ENCODE measurements at regions not wholly inside any gene's neighbourhood (a gene's known extent, or its start where the extent isn't known, plus 50 kb on each side); places are given as distances from the start of the nearest gene placed in this dataset.

GRCh38 chr3:153892126-153892525 lies 229.1 kb upstream of the ARHGEF26 start:
- no peak overlapping the region for H2AK5ac ChIP-seq (ENCODE audit: low read length)
- no peak overlapping the region for H3K18ac ChIP-seq (ENCODE audit: low read length)
- H3K79me1 ChIP-seq (ENCODE audit: low read length), result no peaks in the 10 kb centered on the region
- H4K8ac ChIP-seq (ENCODE audit: low read depth, low read length), result no peak overlapping the region
- no peaks in the 10 kb centered on the region for H3K27me3 ChIP-seq (ENCODE audit: insufficient read depth, low read length)
- no peak overlapping the region for H3K4me2 ChIP-seq (ENCODE audit: low read length)
- no peaks in the 10 kb centered on the region for H3K9me3 ChIP-seq (ENCODE audit: insufficient read depth, low read depth, low read length)
- no peak overlapping the region for H3K9ac ChIP-seq (ENCODE audit: low read length)
- no peak overlapping the region for H2AFZ ChIP-seq (ENCODE audit: insufficient read depth, low read length, poor library complexity)
- no peak overlapping the region for H2BK12ac ChIP-seq (ENCODE audit: low read length)
- H4K12ac ChIP-seq (ENCODE audit: low read depth, low read length), result no peak overlapping the region
- H3K23ac ChIP-seq (ENCODE audit: low read length), result no peak overlapping the region
- DNase-seq, result no peak
- no peaks in the 10 kb centered on the region for H3K36me3 ChIP-seq (ENCODE audit: control insufficient read depth in 1 of 2, insufficient read depth in 2 of 2, low read length in 2 of 2)
- no peak overlapping the region for H3K14ac ChIP-seq (ENCODE audit: low read length)
- H3K4me3 ChIP-seq (ENCODE audit: low read depth, low read length), result no peak overlapping the region
- H3K4ac ChIP-seq (ENCODE audit: low read depth, low read length), result no peak overlapping the region
- WGBS (ENCODE audit: extremely low coverage, insufficient coverage, insufficient read length), result no CpG with 5 or more reads among the region's 5 CpGs
- no peaks in the 10 kb centered on the region for H3K4me1 ChIP-seq (ENCODE audit: control insufficient read depth in 1 of 2, insufficient read depth in 2 of 2, low read length in 2 of 2)
- no peaks in the 10 kb centered on the region for H3K79me2 ChIP-seq (ENCODE audit: control insufficient read depth, insufficient read depth, low read length, poor library complexity)
- H2BK120ac ChIP-seq (ENCODE audit: insufficient read depth, low read length, poor library complexity), result no peak overlapping the region
- no peak overlapping the region for H4K91ac ChIP-seq (ENCODE audit: low read depth, low read length)
- no peak overlapping the region for H3K27ac ChIP-seq (ENCODE audit: low read depth, low read length)
- no peak overlapping the region for H2BK5ac ChIP-seq (ENCODE audit: low read depth, low read length, poor library complexity)

- Histone ChIP-seq H3K14ac (ENCODE audit: low read length) (no peak overlapping the region), H3K27ac (ENCODE audit: low read depth, low read length) (no peak overlapping the region), H3K9ac (ENCODE audit: low read length) (no peak overlapping the region), H3K36me3 (ENCODE audit: control insufficient read depth in 1 of 2, insufficient read depth in 2 of 2, low read length in 2 of 2) (no peaks in the 10 kb centered on the region), H3K27me3 (ENCODE audit: insufficient read depth, low read length) (no peaks in the 10 kb centered on the region), H4K91ac (ENCODE audit: low read depth, low read length) (no peak overlapping the region), H4K12ac (ENCODE audit: low read depth, low read length) (no peak overlapping the region), H3K23ac (ENCODE audit: low read length) (no peak overlapping the region), H3K4me3 (ENCODE audit: low read depth, low read length) (no peak overlapping the region), H3K4ac (ENCODE audit: low read depth, low read length) (no peak overlapping the region), H3K79me1 (ENCODE audit: low read length) (no peaks in the 10 kb centered on the region), H3K18ac (ENCODE audit: low read length) (no peak overlapping the region), H2AFZ (ENCODE audit: insufficient read depth, low read length, poor library complexity) (no peak overlapping the region), H4K8ac (ENCODE audit: low read depth, low read length) (no peak overlapping the region), H2BK120ac (ENCODE audit: insufficient read depth, low read length, poor library complexity) (no peak overlapping the region), H2BK12ac (ENCODE audit: low read length) (no peak overlapping the region), H3K79me2 (ENCODE audit: control insufficient read depth, insufficient read depth, low read length, poor library complexity) (no peaks in the 10 kb centered on the region), H2AK5ac (ENCODE audit: low read length) (no peak overlapping the region), H3K9me3 (ENCODE audit: insufficient read depth, low read depth, low read length) (no peaks in the 10 kb centered on the region), H2BK5ac (ENCODE audit: low read depth, low read length, poor library complexity) (no peak overlapping the region), H3K4me1 (ENCODE audit: control insufficient read depth in 1 of 2, insufficient read depth in 2 of 2, low read length in 2 of 2) (no peaks in the 10 kb centered on the region), H3K4me2 (ENCODE audit: low read length) (no peak overlapping the region)
- no CpG with 5 or more reads among the region's 1 CpG for WGBS (ENCODE audit: extremely low coverage, insufficient coverage, insufficient read length)
- DNase-seq, result no peak
Observed at GRCh38 chr3:153894857-153895256, 226.3 kb upstream of the ARHGEF26 start.

- H3K4me2 ChIP-seq (ENCODE audit: low read length), result no peak overlapping the region
- H3K27ac ChIP-seq (ENCODE audit: low read depth, low read length), result no peak overlapping the region
- H2AK5ac ChIP-seq (ENCODE audit: low read length), result no peak overlapping the region
- no peaks in the 10 kb centered on the region for H3K9me3 ChIP-seq (ENCODE audit: insufficient read depth, low read depth, low read length)
- H4K12ac ChIP-seq (ENCODE audit: low read depth, low read length), result no peak overlapping the region
- H3K79me1 ChIP-seq (ENCODE audit: low read length), result no peaks in the 10 kb centered on the region
- no peak overlapping the region for H4K91ac ChIP-seq (ENCODE audit: low read depth, low read length)
- H2BK120ac ChIP-seq (ENCODE audit: insufficient read depth, low read length, poor library complexity), result no peak overlapping the region
- no peak overlapping the region for H2AFZ ChIP-seq (ENCODE audit: insufficient read depth, low read length, poor library complexity)
- no CpG with 5 or more reads among the region's 2 CpGs for WGBS (ENCODE audit: extremely low coverage, insufficient coverage, insufficient read length)
- H2BK5ac ChIP-seq (ENCODE audit: low read depth, low read length, poor library complexity), result no peak overlapping the region
- no peak overlapping the region for H3K23ac ChIP-seq (ENCODE audit: low read length)
- no peak overlapping the region for H3K14ac ChIP-seq (ENCODE audit: low read length)
- no peaks in the 10 kb centered on the region for H3K79me2 ChIP-seq (ENCODE audit: control insufficient read depth, insufficient read depth, low read length, poor library complexity)
- no peak for DNase-seq
- no peak overlapping the region for H3K4me3 ChIP-seq (ENCODE audit: low read depth, low read length)
- no peak overlapping the region for H3K4ac ChIP-seq (ENCODE audit: low read depth, low read length)
- no peak overlapping the region for H3K18ac ChIP-seq (ENCODE audit: low read length)
- H3K27me3 ChIP-seq (ENCODE audit: insufficient read depth, low read length), result no peaks in the 10 kb centered on the region
- no peak overlapping the region for H2BK12ac ChIP-seq (ENCODE audit: low read length)
- no peak overlapping the region for H3K9ac ChIP-seq (ENCODE audit: low read length)
- H3K36me3 ChIP-seq (ENCODE audit: control insufficient read depth in 1 of 2, insufficient read depth in 2 of 2, low read length in 2 of 2), result no peaks in the 10 kb centered on the region
- no peaks in the 10 kb centered on the region for H3K4me1 ChIP-seq (ENCODE audit: control insufficient read depth in 1 of 2, insufficient read depth in 2 of 2, low read length in 2 of 2)
- no peak overlapping the region for H4K8ac ChIP-seq (ENCODE audit: low read depth, low read length)
Observed at GRCh38 chr3:153896197-153896596, 225.0 kb upstream of the ARHGEF26 start.

GRCh38 chr3:153897025-153897723 lies 224.0 kb upstream of the ARHGEF26 start:
- no peak overlapping the region for H3K9ac ChIP-seq (ENCODE audit: low read length)
- no peak overlapping the region for H4K12ac ChIP-seq (ENCODE audit: low read depth, low read length)
- H3K14ac ChIP-seq (ENCODE audit: low read length), result no peak overlapping the region
- H3K79me1 ChIP-seq (ENCODE audit: low read length), result no peaks in the 10 kb centered on the region
- no CpG with 5 or more reads among the region's 3 CpGs for WGBS (ENCODE audit: extremely low coverage, insufficient coverage, insufficient read length)
- H3K4me3 ChIP-seq (ENCODE audit: low read depth, low read length), result no peak overlapping the region
- no peak overlapping the region for H2AK5ac ChIP-seq (ENCODE audit: low read length)
- H2BK120ac ChIP-seq (ENCODE audit: insufficient read depth, low read length, poor library complexity), result no peak overlapping the region
- H3K4me2 ChIP-seq (ENCODE audit: low read length), result no peak overlapping the region
- no peak overlapping the region for H3K27ac ChIP-seq (ENCODE audit: low read depth, low read length)
- H2AFZ ChIP-seq (ENCODE audit: insufficient read depth, low read length, poor library complexity), result no peak overlapping the region
- H2BK12ac ChIP-seq (ENCODE audit: low read length), result no peak overlapping the region
- no peaks in the 10 kb centered on the region for H3K36me3 ChIP-seq (ENCODE audit: control insufficient read depth in 1 of 2, insufficient read depth in 2 of 2, low read length in 2 of 2)
- H3K9me3 ChIP-seq (ENCODE audit: insufficient read depth, low read depth, low read length), result no peaks in the 10 kb centered on the region
- no peaks in the 10 kb centered on the region for H3K79me2 ChIP-seq (ENCODE audit: control insufficient read depth, insufficient read depth, low read length, poor library complexity)
- DNase-seq, result no peak
- H2BK5ac ChIP-seq (ENCODE audit: low read depth, low read length, poor library complexity), result no peak overlapping the region
- H3K18ac ChIP-seq (ENCODE audit: low read length), result no peak overlapping the region
- no peak overlapping the region for H4K8ac ChIP-seq (ENCODE audit: low read depth, low read length)
- H4K91ac ChIP-seq (ENCODE audit: low read depth, low read length), result no peak overlapping the region
- no peaks in the 10 kb centered on the region for H3K27me3 ChIP-seq (ENCODE audit: insufficient read depth, low read length)
- no peak overlapping the region for H3K23ac ChIP-seq (ENCODE audit: low read length)
- H3K4ac ChIP-seq (ENCODE audit: low read depth, low read length), result no peak overlapping the region
- H3K4me1 ChIP-seq (ENCODE audit: control insufficient read depth in 1 of 2, insufficient read depth in 2 of 2, low read length in 2 of 2), result no peaks in the 10 kb centered on the region

Measured in trophoblast cell (in vitro differentiated cells and primary cell).